GM18873 (cell line): ENCODE measurements at regions not wholly inside any gene's neighbourhood (a gene's known extent, or its start where the extent isn't known, plus 50 kb on each side); places are given as distances from the start of the nearest gene placed in this dataset.

Experiments
- ATAC-seq: cut with Tn5 transposase; IDR thresholded peaks from one replicate; pipeline ENCODE4 v1.9.1; 2021; ENCODE audit warnings: mild to moderate bottlenecking, moderate library complexity, moderate number of reproducible peaks; ENCODE audit not compliant: unreplicated experiment, low FRiP score

- no peak for ATAC-seq
Measured at GRCh38 chr2:164306872-164307271, 314.4 kb downstream of the GRB14 start.

GRCh38 chr2:164302786-164303185 lies 318.5 kb downstream of the GRB14 start:
- no peak for ATAC-seq

- no peak for ATAC-seq
Measured at GRCh38 chr2:164288235-164288634, 333.0 kb downstream of the GRB14 start.

- ATAC-seq: no peak
Measured at GRCh38 chr2:164287056-164287455, 334.2 kb downstream of the GRB14 start.

GRCh38 chr2:164285576-164285975 lies 335.7 kb downstream of the GRB14 start:
- no peak for ATAC-seq

- ATAC-seq: no peak
Measured at GRCh38 chr2:164281896-164282295, 339.4 kb downstream of the GRB14 start.

GRCh38 chr2:164275659-164276058 lies 345.6 kb downstream of the GRB14 start:
- no peak for ATAC-seq

GRCh38 chr2:164260506-164260905 lies 360.8 kb downstream of the GRB14 start:
- no peak for ATAC-seq

GRCh38 chr2:164257742-164258141 lies 363.5 kb downstream of the GRB14 start:
- ATAC-seq: no peak

GRCh38 chr2:164252568-164253287 lies 368.6 kb downstream of the GRB14 start:
- peak; percentile 91 for ATAC-seq

- ATAC-seq: no peak
Measured at GRCh38 chr2:164243315-164243714, 378.0 kb downstream of the GRB14 start.

- ATAC-seq: no peak
Measured at GRCh38 chr2:164242409-164242808, 378.9 kb downstream of the GRB14 start.

- ATAC-seq: no peak
Measured at GRCh38 chr2:164234074-164234473, 387.2 kb downstream of the GRB14 start.

- ATAC-seq: no peak
Measured at GRCh38 chr2:164224007-164224406, 397.3 kb downstream of the GRB14 start.

GRCh38 chr2:164221473-164221872 lies 399.8 kb downstream of the GRB14 start:
- ATAC-seq: no peak

- ATAC-seq: no peak
Measured at GRCh38 chr2:164220265-164220664, 401.0 kb downstream of the GRB14 start.

- no peak for ATAC-seq
Measured at GRCh38 chr2:164213916-164214315, 407.4 kb downstream of the GRB14 start.

GRCh38 chr2:164205347-164205746 lies 415.9 kb downstream of the GRB14 start:
- no peak for ATAC-seq

GRCh38 chr2:164203131-164203530 lies 418.2 kb downstream of the GRB14 start:
- no peak for ATAC-seq

- ATAC-seq: no peak
Measured at GRCh38 chr2:164198256-164198655, 423.0 kb downstream of the GRB14 start.

GRCh38 chr2:164190700-164191099 lies 430.6 kb downstream of the GRB14 start:
- ATAC-seq: no peak

- no peak for ATAC-seq
Measured at GRCh38 chr2:164189851-164190250, 431.4 kb downstream of the GRB14 start.

GRCh38 chr2:164187121-164187520 lies 434.2 kb downstream of the GRB14 start:
- ATAC-seq: no peak
